OCI-LY3 (cell line): ENCODE measurements at regions not wholly inside any gene's neighbourhood (a gene's known extent, or its start where the extent isn't known, plus 50 kb on each side); places are given as distances from the start of the nearest gene placed in this dataset.

ENCODE experiments used
- CTCF ChIP-seq: fragments of 200-600, 300-600 bp; sonication (generic); IDR thresholded peaks from 2 replicates; pipeline ENCODE4 v1.5.1; 2014; ENCODE audit warnings: antibody characterized with exemption, low read length, low read depth
- EZH2phosphoT487 ChIP-seq: fragments of 200-600 bp; shearing (Covaris generic); IDR thresholded peaks from 2 replicates; pipeline ENCODE4 v1.6.1; 2018; ENCODE audit warnings: antibody characterized with exemption, mixed run types, low read depth

GRCh38 chr2:228261546-228261945 is 80.1 kb upstream of the SPHKAP start:
- no peak for TF ChIP-seq CTCF
- no peak for TF ChIP-seq EZH2phosphoT487
